ENCODE measurements at regions not wholly inside any gene's neighbourhood (a gene's known extent, or its start where the extent isn't known, plus 50 kb on each side); places are given as distances from the start of the nearest gene placed in this dataset.

DNA sequence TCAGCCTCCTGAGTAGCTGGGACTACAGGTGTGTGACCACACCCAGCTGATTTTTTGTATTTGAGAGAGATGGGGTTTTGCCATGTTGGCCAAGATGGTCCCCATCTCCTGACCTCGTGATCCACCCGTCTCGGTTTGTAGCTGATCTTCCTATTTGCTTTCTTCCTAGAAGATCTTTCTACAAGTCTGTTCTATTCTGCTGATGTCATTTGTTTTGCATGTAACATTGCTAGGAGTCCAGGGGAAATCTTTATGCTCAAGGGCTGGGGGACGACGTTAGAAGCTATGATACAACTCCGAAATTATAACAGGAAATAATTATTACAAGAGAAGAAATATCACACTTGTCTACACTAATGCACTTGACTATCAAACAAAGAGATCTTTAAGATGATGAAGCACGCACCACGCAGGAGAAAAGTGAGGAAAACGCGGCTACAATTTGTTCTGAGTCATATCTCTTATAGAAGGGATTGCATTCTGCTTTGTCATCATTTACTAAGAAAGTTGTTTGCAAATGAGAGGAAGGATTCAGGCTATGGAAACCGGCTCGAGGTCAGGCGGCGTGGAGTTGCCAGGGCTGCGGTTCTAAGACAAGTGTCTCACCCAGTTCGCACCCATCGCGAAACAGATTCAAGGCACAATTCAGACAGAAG is 103.0 kb upstream of the CARD11 start:
- TF ChIP-seq CTCF (conservative IDR thresholded peaks at IDR 0.05; ENCODE audit: low read length) (no peak), EZH2phosphoT487 (IDR thresholded peaks at IDR 0.05; ENCODE audit: borderline replicate concordance, low read depth, low read length) (no peak)
